Endothelial cell of umbilical vein (primary cell): ENCODE measurements at regions not wholly inside any gene's neighbourhood (a gene's known extent, or its start where the extent isn't known, plus 50 kb on each side); places are given as distances from the start of the nearest gene placed in this dataset.

Source experiments
- BruUV-seq: library from RNA; stranded (reverse); fragments of 400-500 nt; replicated peaks from 2 replicates; lab custom pipeline; 2021; lab: Mats Ljungman, UMichigan
- CTCF ChIA-PET: fragments of 300-600, 350-600 bp; sonication (Branson Sonifier 250); formaldehyde crosslinking; loops from one replicate; lab custom pipeline; 2021; ENCODE audit warnings: antibody characterized with exemption, inconsistent platforms; lab: Charles Lee
- POLR2A ChIA-PET: fragments of 300-600, 350-600 bp; sonication (Branson Sonifier 250); formaldehyde crosslinking; loops from one replicate; lab custom pipeline; 2021; ENCODE audit warnings: antibody characterized with exemption, inconsistent platforms; lab: Charles Lee
- DNase-seq: peaks from one replicate; pipeline ENCODE4 v3.0.0-alpha.2; 2011; ENCODE audit warnings: low read depth, low spot score
- FAIRE-seq: peaks from 2 replicates; lab custom pipeline; 2011; peaks lifted over from hg19 to GRCh38; lab: Jason Lieb, UNC
- H2AFZ ChIP-seq: 2 replicates; pipeline ENCODE4 v1.6.0; 2012; ENCODE audit warnings: low read depth, low read length, control low read depth, inconsistent platforms
- H3K27ac ChIP-seq: 2 replicates; pipeline ENCODE4 v1.5.1; 2011; ENCODE audit warnings: low read depth, mild to moderate bottlenecking, control low read depth, low read length, moderate library complexity; ENCODE audit not compliant: insufficient read depth
- H3K27me3 ChIP-seq, 2 experiments: 2 replicates each; pipeline versions ENCODE4 v1.6.0 to v1.6.1; 2011; ENCODE audit warnings: low read length in 2 of 2, mixed read lengths in 1 of 2; ENCODE audit not compliant: control insufficient read depth in 2 of 2, insufficient read depth in 2 of 2
- H3K36me3 ChIP-seq, 2 experiments: 2 replicates in 1 of 2; 3 replicates in 1 of 2; pipeline ENCODE4 v1.5.1; 2011; ENCODE audit warnings: low read length in 2 of 2, mild to moderate bottlenecking in 1 of 2, moderate library complexity in 1 of 2; ENCODE audit not compliant: control insufficient read depth in 2 of 2, insufficient read depth in 2 of 2; ENCODE audit errors: extremely low read depth in 1 of 2
- H3K4me1 ChIP-seq: 3 replicates; pipeline ENCODE4 v1.5.1; 2011; ENCODE audit warnings: mild to moderate bottlenecking, low read length; ENCODE audit not compliant: control insufficient read depth, insufficient read depth; ENCODE audit errors: extremely low read depth
- H3K4me2 ChIP-seq: 2 replicates; pipeline ENCODE4 v1.6.1; 2011; ENCODE audit warnings: low read length, control low read depth, mixed read lengths; ENCODE audit not compliant: insufficient read depth
- H3K4me3 ChIP-seq, 3 experiments: fragments of 200-600 bp in 1 of 3; sonication (generic), shearing (Covaris generic) in 1 of 3; replicated peaks in 1 of 3; 2 replicates each; pipeline ENCODE4 v1.5.1; 2011 to 2016; ENCODE audit warnings: control low read depth in 3 of 3, low read length in 3 of 3, mild to moderate bottlenecking in 2 of 3, inconsistent platforms in 1 of 3, low read depth in 1 of 3, moderate library complexity in 1 of 3; ENCODE audit not compliant: insufficient read depth in 1 of 3
- H3K79me2 ChIP-seq: 2 replicates; pipeline ENCODE4 v1.6.0; 2012; ENCODE audit warnings: low read length, inconsistent platforms; ENCODE audit not compliant: control insufficient read depth, insufficient read depth
- H3K9ac ChIP-seq: replicated peaks from 2 replicates; pipeline ENCODE3; 2011; ENCODE audit warnings: low read length, control low read depth; ENCODE audit not compliant: insufficient read depth; ENCODE audit errors: extremely low read depth
- H3K9me1 ChIP-seq: replicated peaks from 3 replicates; pipeline ENCODE4 v1.6.0; 2011; ENCODE audit warnings: mild to moderate bottlenecking, low read length; ENCODE audit not compliant: control insufficient read depth, insufficient read depth; ENCODE audit errors: extremely low read depth
- H3K9me3 ChIP-seq: replicated peaks from 2 replicates; pipeline ENCODE4 v1.5.1; 2012; ENCODE audit warnings: low read length, inconsistent platforms; ENCODE audit not compliant: control insufficient read depth, insufficient read depth
- H4K20me1 ChIP-seq: replicated peaks from 2 replicates; pipeline ENCODE3; 2011; ENCODE audit warnings: mild to moderate bottlenecking, low read length; ENCODE audit not compliant: control insufficient read depth, insufficient read depth; ENCODE audit errors: extremely low read depth
- EZH2 ChIP-seq: IDR thresholded peaks from 2 replicates; pipeline ENCODE4 v1.6.1; 2012; ENCODE audit warnings: borderline replicate concordance, low read depth, mild to moderate bottlenecking, moderate library complexity, low read length, inconsistent platforms; ENCODE audit not compliant: severe bottlenecking
- FOS ChIP-seq: IDR thresholded peaks from 2 replicates; pipeline ENCODE4 v1.6.1; 2011; ENCODE audit warnings: mild to moderate bottlenecking, low read length, moderate library complexity, borderline replicate concordance; ENCODE audit not compliant: insufficient read depth
- GATA2 ChIP-seq: IDR thresholded peaks from 2 replicates; pipeline ENCODE4 v1.7.0; 2011; ENCODE audit warnings: low read depth, mild to moderate bottlenecking, moderate library complexity, mixed read lengths, low read length; ENCODE audit not compliant: insufficient read length, insufficient read depth
- JUN ChIP-seq: IDR thresholded peaks from 2 replicates; pipeline ENCODE4 v1.6.1; 2011; ENCODE audit warnings: borderline replicate concordance, low read depth; ENCODE audit not compliant: insufficient read length, insufficient read depth
- MAX ChIP-seq: IDR thresholded peaks from 2 replicates; pipeline ENCODE4 v1.6.1; 2011; ENCODE audit not compliant: insufficient read depth, insufficient read length
- MYC ChIP-seq: IDR thresholded peaks from one replicate; pipeline ENCODE4 v1.6.1; 2011; ENCODE audit warnings: mild to moderate bottlenecking, low read depth, low read length
- POLR2A ChIP-seq: IDR thresholded peaks from 2 replicates; pipeline ENCODE4 v1.6.1; 2012; ENCODE audit warnings: low read depth, mild to moderate bottlenecking, control low read depth, low read length
- POLR2AphosphoS5 ChIP-seq: IDR thresholded peaks from 2 replicates; pipeline ENCODE4 v1.6.1; 2012; ENCODE audit warnings: low read depth, mild to moderate bottlenecking, control low read depth, low read length, moderate library complexity; ENCODE audit not compliant: insufficient read depth
- dilution Hi-C: fragments of 300-500 bp; cut with MboI; formaldehyde crosslinking; loops from one replicate; pipeline ENCODE4 v1.15.0; 2019; ENCODE audit warnings: low sequenced_read_pairs; ENCODE audit not compliant: extremely low pct_ligation_motif_present
- intact Hi-C: fragments of 100-400 bp; cut with micrococcal nuclease; formaldehyde crosslinking; loops from one replicate; pipeline ENCODE4 v1.10.0; 2022
- TF ChIP-seq, protein P1 (sequence below), 2 donors: IDR thresholded peaks; 1 replicate in 1 of 2; 2 replicates in 1 of 2; pipeline ENCODE4 v1.5.1; 2011; ENCODE audit warnings: low read length in 2 of 2, mild to moderate bottlenecking in 2 of 2, moderate library complexity in 2 of 2, control low read depth in 1 of 2, inconsistent platforms in 1 of 2, low read depth in 1 of 2; ENCODE audit not compliant: insufficient read depth in 1 of 2; ENCODE audit errors: extremely low read depth in 1 of 2

GRCh38 chr11:50246183-50246582 lies 213.5 kb downstream of the OR4C45 start:
- Histone ChIP-seq H3K4me2 (no peak overlapping the region), H3K79me2 (no peaks in the 10 kb centered on the region), H2AFZ (no peak overlapping the region), H3K9ac (no peak overlapping the region), H3K4me1 (no peaks in the 10 kb centered on the region), H3K27ac (no peak overlapping the region), H3K27me3 (no peaks in the 10 kb centered on the region), H3K4me3 (no peak overlapping the region), H4K20me1 (no peaks in the 10 kb centered on the region), H3K9me3 (no peaks in the 10 kb centered on the region), H3K9me1 (no peaks in the 10 kb centered on the region), H3K36me3 (no peaks in the 10 kb centered on the region)
- FAIRE-seq, result no peak
- no TSS peak for BruUV-seq
- TF ChIP-seq MYC (no peak), POLR2AphosphoS5 (no peak), POLR2A (no peak), MAX (no peak)
- ChIA-PET POLR2A (no interaction called here), CTCF (no interaction called here)
- no peak for DNase-seq
- dilution Hi-C loops (no loop called here), intact Hi-C loops (no loop called here)

- dilution Hi-C loops (no loop called here), intact Hi-C loops (no loop called here)
- Histone ChIP-seq H3K36me3 (no peaks in the 10 kb centered on the region), H3K9me1 (no peaks in the 10 kb centered on the region), H3K4me3 (no peak overlapping the region), H3K27me3 (no peaks in the 10 kb centered on the region), H3K9me3 (no peaks in the 10 kb centered on the region), H3K9ac (no peak overlapping the region), H3K27ac (no peak overlapping the region), H4K20me1 (no peaks in the 10 kb centered on the region), H3K4me1 (no peaks in the 10 kb centered on the region), H3K4me2 (no peak overlapping the region), H2AFZ (no peak overlapping the region), H3K79me2 (no peaks in the 10 kb centered on the region)
- ChIA-PET POLR2A (no interaction called here), CTCF (no interaction called here)
- no peak for TF ChIP-seq POLR2AphosphoS5
- TF ChIP-seq GATA2, result no peak
- TF ChIP-seq MYC, result no peak
- TF ChIP-seq FOS, result no peak
- no peak for TF ChIP-seq POLR2A
- no peak for TF ChIP-seq MAX
- TF ChIP-seq EZH2, result no peak
- TF ChIP-seq, protein P1, sequence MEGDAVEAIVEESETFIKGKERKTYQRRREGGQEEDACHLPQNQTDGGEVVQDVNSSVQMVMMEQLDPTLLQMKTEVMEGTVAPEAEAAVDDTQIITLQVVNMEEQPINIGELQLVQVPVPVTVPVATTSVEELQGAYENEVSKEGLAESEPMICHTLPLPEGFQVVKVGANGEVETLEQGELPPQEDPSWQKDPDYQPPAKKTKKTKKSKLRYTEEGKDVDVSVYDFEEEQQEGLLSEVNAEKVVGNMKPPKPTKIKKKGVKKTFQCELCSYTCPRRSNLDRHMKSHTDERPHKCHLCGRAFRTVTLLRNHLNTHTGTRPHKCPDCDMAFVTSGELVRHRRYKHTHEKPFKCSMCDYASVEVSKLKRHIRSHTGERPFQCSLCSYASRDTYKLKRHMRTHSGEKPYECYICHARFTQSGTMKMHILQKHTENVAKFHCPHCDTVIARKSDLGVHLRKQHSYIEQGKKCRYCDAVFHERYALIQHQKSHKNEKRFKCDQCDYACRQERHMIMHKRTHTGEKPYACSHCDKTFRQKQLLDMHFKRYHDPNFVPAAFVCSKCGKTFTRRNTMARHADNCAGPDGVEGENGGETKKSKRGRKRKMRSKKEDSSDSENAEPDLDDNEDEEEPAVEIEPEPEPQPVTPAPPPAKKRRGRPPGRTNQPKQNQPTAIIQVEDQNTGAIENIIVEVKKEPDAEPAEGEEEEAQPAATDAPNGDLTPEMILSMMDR (IDR thresholded peaks at IDR 0.05; ENCODE audit: extremely low read depth in 1 of 2, insufficient read depth in 1 of 2, low read depth in 1 of 2, low read length in 2 of 2), result no peak
- no peak for TF ChIP-seq JUN
- no peak for DNase-seq
- FAIRE-seq, result no peak
- no TSS peak for BruUV-seq
Measured at GRCh38 chr11:50246699-50247098, 214.0 kb downstream of the OR4C45 start.
